Heart left ventricle (tissue), 13 donors: ENCODE measurements at regions not wholly inside any gene's neighbourhood (a gene's known extent, or its start where the extent isn't known, plus 50 kb on each side); places are given as distances from the start of the nearest gene placed in this dataset.

Experiments used
- CTCF ChIP-seq, 12 donors: fragments of 200-600 bp; sonication (generic) in 4 of 12; IDR thresholded peaks; one replicate each; pipeline versions ENCODE4 v1.5.0 to v1.8.0; 2018 to 2022; ENCODE audit warnings: antibody characterized with exemption in 12 of 12, mild to moderate bottlenecking in 5 of 12
- POLR2A ChIP-seq, 2 donors: fragments of 450-650 bp; IDR thresholded peaks; one replicate each; pipeline ENCODE4 v1.6.1; 2017; ENCODE audit warnings: antibody characterized with exemption in 2 of 2, mild to moderate bottlenecking in 2 of 2, moderate library complexity in 2 of 2
- donor health status: ischemic (EF 13 %, LVEDD 7.1; RV severe dilation, severe dysfunction).
- donor health status: DM: no; HTN: yes; CAD: no.
- donor health status: DM: no; HTN: no; CAD: no.
- donor health status: ischemic (EF 25% LVEDD 6.9; RV normal size, moderate dysfunction).
- donor health status: ischemic (EF 25% LVEDD 5.7; RV mildly dilated, moderate dysfunction).
- donor health status: ischemic (EF 35%, LVEDD 5.7; RV mildly dilated, moderate dysfunction).
- donor health status: nonischemic (EF 11% LVEDD 7.7; RV severe dilation, severe dysfunction).
- donor health status: DM: yes; HTN: yes; CAD: no.
- donor health status: PGD.
- donor health status: ischemic (EF 29% LVEDD 5.4; RV normal size, mild dysfunction).
- donor health status: nonischemic (EF 23%, LVEDD 6.1; RV moderate dilation, normal function).

GRCh38 chr7:156223935-156224832 is 411.9 kb upstream of the SHH start:
- no peak for TF ChIP-seq CTCF (IDR thresholded peaks at IDR 0.05)
- TF ChIP-seq POLR2A (IDR thresholded peaks at IDR 0.05), result no peak
